B cell (primary cell): ENCODE measurements at regions not wholly inside any gene's neighbourhood (a gene's known extent, or its start where the extent isn't known, plus 50 kb on each side); places are given as distances from the start of the nearest gene placed in this dataset.

Source experiments
- ATAC-seq: fragments of 200-7000 bp; cut with Tn5 transposase; one replicate; pipeline ENCODE4 v1.10.0; 2021; ENCODE audit warnings: low read depth, mild to moderate bottlenecking, moderate number of reproducible peaks, moderate library complexity
- CTCF ChIA-PET: fragments of 350-600 bp; sonication (Branson Sonifier 250); formaldehyde crosslinking; loops from one replicate; lab custom pipeline; 2021; ENCODE audit warnings: antibody characterized with exemption, inconsistent platforms; lab: Charles Lee
- POLR2A ChIA-PET: fragments of 350-600 bp; sonication (Branson Sonifier 250); formaldehyde crosslinking; loops from one replicate; lab custom pipeline; 2021; ENCODE audit warnings: antibody characterized with exemption; lab: Charles Lee
- DNase-seq: peaks from one replicate; pipeline ENCODE4 v3.0.0; 2013
- H2AFZ ChIP-seq: 2 replicates; pipeline ENCODE4 v1.6.1; 2012; ENCODE audit warnings: mild to moderate bottlenecking, low read depth, low read length; ENCODE audit not compliant: insufficient read depth, poor library complexity, severe bottlenecking
- H3K27ac ChIP-seq, 2 donors: 1 replicate in 1 of 2; 2 replicates in 1 of 2; pipeline ENCODE4 v1.5.1; 2012 to 2013; ENCODE audit warnings: low read length in 2 of 2, mild to moderate bottlenecking in 2 of 2, moderate library complexity in 1 of 2
- H3K27me3 ChIP-seq, 4 experiments: fragments of 200-600 bp in 1 of 4; sonication (generic) in 1 of 4; replicated peaks in 1 of 4; 1 replicate in 2 of 4; 2 replicates in 2 of 4; pipeline versions ENCODE4 v1.6.1 to v1.7.0; 2013 to 2016; ENCODE audit warnings: low read length in 3 of 4, mild to moderate bottlenecking in 2 of 4, mixed read lengths in 1 of 4, moderate library complexity in 1 of 4; ENCODE audit not compliant: insufficient read depth in 4 of 4, control insufficient read depth in 3 of 4; ENCODE audit errors: control extremely low read depth in 1 of 4
- H3K36me3 ChIP-seq, 2 experiments: replicated peaks in 1 of 2; 1 replicate in 1 of 2; 2 replicates in 1 of 2; pipeline versions ENCODE4 v1.6.1 to v1.7.1; 2013; ENCODE audit warnings: low read length in 1 of 2; ENCODE audit not compliant: insufficient read depth in 2 of 2, control insufficient read depth in 1 of 2; ENCODE audit errors: control extremely low read depth in 1 of 2, extremely low read depth in 1 of 2
- H3K4me1 ChIP-seq, 2 donors: fragments of 200-600 bp in 1 of 2; sonication (generic) in 1 of 2; 1 replicate in 1 of 2; 2 replicates in 1 of 2; pipeline versions ENCODE4 v1.5.1 to v1.6.1; 2013 to 2017; ENCODE audit warnings: low read length in 2 of 2; ENCODE audit not compliant: control insufficient read depth in 2 of 2, insufficient read depth in 2 of 2
- H3K4me2 ChIP-seq: replicated peaks from 2 replicates; pipeline ENCODE3; 2012; ENCODE audit warnings: mild to moderate bottlenecking, low read depth, low read length; ENCODE audit not compliant: poor library complexity, severe bottlenecking
- H3K4me3 ChIP-seq, 5 experiments: fragments of 200-600 bp in 1 of 5; sonication (generic) in 1 of 5; 1 replicate in 3 of 5; 2 replicates in 2 of 5; pipeline versions ENCODE4 v1.5.1 to v1.7.0; 2011 to 2016; ENCODE audit warnings: low read length in 4 of 5, mild to moderate bottlenecking in 4 of 5, low read depth in 2 of 5, control low read depth in 1 of 5, moderate library complexity in 1 of 5; ENCODE audit not compliant: insufficient read depth in 1 of 5; ENCODE audit errors: control extremely low read depth in 1 of 5, extremely low read depth in 1 of 5
- H3K79me2 ChIP-seq: fragments of 200-600 bp; sonication (generic); one replicate; pipeline ENCODE4 v1.6.0; 2016; ENCODE audit warnings: low read length; ENCODE audit not compliant: control insufficient read depth, insufficient read depth
- H3K9ac ChIP-seq: fragments of 200-600 bp; sonication (generic); 2 replicates; pipeline ENCODE4 v1.6.1; 2017; ENCODE audit warnings: mild to moderate bottlenecking, low read length, moderate library complexity
- H3K9me3 ChIP-seq, 3 donors: one replicate each; pipeline versions ENCODE4 v1.6.1 to v1.7.1; 2013; ENCODE audit warnings: low read length in 2 of 3; ENCODE audit not compliant: control insufficient read depth in 2 of 3, insufficient read depth in 1 of 3; ENCODE audit errors: control extremely low read depth in 1 of 3
- H4K20me1 ChIP-seq: 2 replicates; pipeline ENCODE4 v1.6.0; 2012; ENCODE audit warnings: mild to moderate bottlenecking, low read length; ENCODE audit not compliant: insufficient read depth, control insufficient read depth, poor library complexity, severe bottlenecking
- H3K27ac Mint-ChIP-seq: one replicate; pipeline ENCODE4 v1.8.0; 2021; ENCODE audit warnings: mixed read lengths
- H3K27me3 Mint-ChIP-seq: one replicate; pipeline ENCODE4 v1.8.0; 2021; ENCODE audit warnings: mixed read lengths
- H3K4me1 Mint-ChIP-seq: one replicate; pipeline ENCODE4 v1.8.0; 2021; ENCODE audit warnings: mixed read lengths
- H3K4me3 Mint-ChIP-seq: one replicate; pipeline ENCODE4 v1.8.0; 2021; ENCODE audit warnings: mixed read lengths
- H3K9me3 Mint-ChIP-seq: one replicate; pipeline ENCODE4 v1.8.0; 2022; ENCODE audit warnings: mixed read lengths; ENCODE audit not compliant: insufficient read depth
- CTCF ChIP-seq: fragments of 200-600 bp; IDR thresholded peaks from one replicate; pipeline ENCODE4 v1.8.0; 2022; ENCODE audit warnings: antibody characterized with exemption, mild to moderate bottlenecking
- EZH2 ChIP-seq: IDR thresholded peaks from 2 replicates; pipeline ENCODE4 v1.6.1; 2012; ENCODE audit warnings: borderline replicate concordance, low read depth, mild to moderate bottlenecking, moderate library complexity, low read length; ENCODE audit not compliant: insufficient read depth, poor library complexity, severe bottlenecking
- WGBS: methylation state at CpG from one replicate; pipeline ENCODE4 v1.1.5; 2013; ENCODE audit warnings: missing lambda C conversion rate; ENCODE audit not compliant: insufficient coverage; 5-methylcytosine and 5-hydroxymethylcytosine counted together
- intact Hi-C: fragments of 100-400 bp; cut with micrococcal nuclease; formaldehyde crosslinking; loops from one replicate; pipeline ENCODE4 v1.10.0; 2022

- no peak overlapping the region for H3K27ac ChIP-seq
- Mint-ChIP-seq H3K27ac (no peak overlapping the region), H3K4me1 (no peaks in the 10 kb centered on the region), H3K9me3 (no peaks in the 10 kb centered on the region), H3K4me3 (no peak overlapping the region), H3K27me3 (no peaks in the 10 kb centered on the region)
- TF ChIP-seq EZH2, result no peak
- no peak for TF ChIP-seq CTCF
- CTCF ChIA-PET, result no interaction called here
- H3K4me3 ChIP-seq, result no peak overlapping the region
- no peak for ATAC-seq
- intact Hi-C loops, result no loop called here
- H3K9me3 ChIP-seq, result peaks cover 0 to 5% (median 0%) of the 10 kb centered on the region in 3 donors
- H3K27me3 ChIP-seq, result no peaks in the 10 kb centered on the region
- H3K4me2 ChIP-seq, result no peak overlapping the region
- no peak overlapping the region for H3K9ac ChIP-seq
- H2AFZ ChIP-seq, result no peak overlapping the region
- H3K4me1 ChIP-seq, result no peaks in the 10 kb centered on the region
- POLR2A ChIA-PET, result no interaction called here
- no peaks in the 10 kb centered on the region for H3K79me2 ChIP-seq
- no peaks in the 10 kb centered on the region for H3K36me3 ChIP-seq
- no peak for DNase-seq
- no peaks in the 10 kb centered on the region for H4K20me1 ChIP-seq
- WGBS, result no CpG with 5 or more reads among the region's 1 CpG
Measured at GRCh38 chr4:66893807-66894206, 651.5 kb downstream of the CENPC start.

DNA sequence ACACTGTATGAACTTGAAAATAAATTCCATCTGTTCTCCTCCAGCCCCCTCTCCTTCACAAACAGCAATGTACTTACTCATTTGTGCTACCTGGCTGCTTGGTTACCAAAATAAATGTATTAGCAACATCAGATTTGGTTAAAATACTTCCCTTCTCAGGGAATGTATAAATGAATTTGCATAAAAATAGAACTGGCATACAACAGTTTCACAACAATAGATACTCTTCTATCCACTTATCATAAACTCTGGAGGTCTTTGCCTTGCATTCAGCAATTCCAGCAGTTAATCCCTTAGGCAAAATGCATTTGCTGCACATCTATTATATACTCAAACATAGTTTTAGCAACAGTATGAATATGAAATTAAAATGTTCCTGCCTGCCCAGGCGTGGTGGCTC is 658.2 kb downstream of the CENPC start:
- peaks cover 0 to 7% (median 2%) of the 10 kb centered on the region in 3 donors for H3K9me3 ChIP-seq
- Mint-ChIP-seq H3K27me3 (no peaks in the 10 kb centered on the region), H3K27ac (no peak overlapping the region), H3K4me1 (no peaks in the 10 kb centered on the region), H3K4me3 (no peak overlapping the region), H3K9me3 (peaks cover 5% of the 10 kb centered on the region)
- H3K4me1 ChIP-seq, result no peaks in the 10 kb centered on the region
- intact Hi-C loops, result no loop called here
- H3K4me3 ChIP-seq, result no peak overlapping the region
- TF ChIP-seq CTCF (no peak), EZH2 (no peak)
- ChIA-PET CTCF (no interaction called here), POLR2A (no interaction called here)
- H3K27me3 ChIP-seq, result no peaks in the 10 kb centered on the region
- no peak overlapping the region for H2AFZ ChIP-seq
- H3K36me3 ChIP-seq, result no peaks in the 10 kb centered on the region
- H4K20me1 ChIP-seq, result no peaks in the 10 kb centered on the region
- 38% methylated on average over 1 of the region's 1 CpG for WGBS
- no peak overlapping the region for H3K4me2 ChIP-seq
- H3K9ac ChIP-seq, result no peak overlapping the region
- no peak for ATAC-seq
- H3K79me2 ChIP-seq, result no peaks in the 10 kb centered on the region
- DNase-seq, result no peak
- no peak overlapping the region for H3K27ac ChIP-seq
